Stimulated activated CD8-positive, alpha-beta memory T cell treated with anti-CD3 and anti-CD28 coated beads, Interleukin-2, amount 100 ng/mL, for 48 hours (primary cell): ENCODE measurements at regions not wholly inside any gene's neighbourhood (a gene's known extent, or its start where the extent isn't known, plus 50 kb on each side); places are given as distances from the start of the nearest gene placed in this dataset.
"Not testable (repeated sequence)": the region's sequence is repeated elsewhere in the genome, so short reads cannot be mapped to it uniquely, and the experiment has no call there.

Experiments
- DNase-seq, 2 donors: peaks; one replicate each; pipeline ENCODE4 v3.0.0-alpha.2; 2020; ENCODE audit warnings: low read depth in 2 of 2

DNA sequence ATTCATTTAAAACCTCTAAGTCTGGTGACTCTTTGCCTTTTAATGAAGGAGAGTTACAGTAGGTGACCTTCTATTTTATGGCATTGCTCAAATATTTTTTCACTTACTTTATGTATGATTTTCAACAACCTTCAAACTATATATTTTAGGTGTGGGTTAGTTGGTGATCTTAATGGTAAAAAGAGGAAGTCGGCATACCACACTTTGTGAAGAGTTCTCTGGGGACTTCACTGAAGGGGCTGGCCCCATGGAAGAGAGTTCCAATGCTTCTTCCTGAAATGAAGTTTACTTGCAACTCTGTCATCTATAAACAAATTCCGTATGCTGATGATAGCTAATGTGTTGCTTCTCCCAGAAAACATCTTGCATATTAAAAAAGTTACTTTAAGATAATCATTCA is 647.0 kb upstream of the SGO1 start:
- no peak for DNase-seq

DNA sequence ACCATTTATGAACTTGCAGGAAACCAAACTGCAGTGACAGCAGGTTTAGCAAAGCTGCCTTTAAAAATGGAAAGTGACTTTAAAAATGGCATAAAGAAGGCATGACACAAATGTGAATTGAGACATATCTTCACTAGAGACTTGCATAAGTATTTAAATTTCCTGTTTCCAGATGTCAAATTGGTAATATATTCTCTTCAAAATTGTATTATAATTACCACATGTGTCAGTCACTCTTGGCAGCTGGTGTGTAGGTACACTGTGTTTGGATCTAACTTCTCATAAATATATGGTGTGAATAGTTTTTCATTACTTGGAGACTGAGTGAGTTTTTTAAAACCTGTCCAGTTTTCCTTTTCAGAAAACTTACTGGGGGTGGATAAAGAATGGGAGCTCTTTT is 636.2 kb upstream of the SGO1 start:
- no peak for DNase-seq

DNA sequence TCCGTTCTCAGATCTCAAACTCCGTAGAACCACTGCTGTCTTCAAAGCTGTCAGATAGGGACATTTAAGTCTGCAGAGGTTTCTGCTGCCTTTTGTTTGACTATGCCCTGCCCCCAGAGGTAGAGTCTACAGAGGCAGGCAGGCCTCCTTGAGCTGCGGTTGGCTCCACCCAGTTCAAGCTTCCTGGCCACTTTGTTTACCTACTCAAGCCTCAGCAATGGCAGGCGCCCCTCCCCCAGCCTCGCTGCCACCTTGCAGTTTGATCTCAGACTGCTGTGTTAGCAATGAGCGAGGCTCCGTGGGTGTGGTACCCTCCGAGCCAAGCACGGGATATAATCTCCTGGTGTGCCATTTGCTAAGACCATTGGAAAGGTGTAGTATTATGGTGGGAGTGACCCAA is 634.9 kb upstream of the SGO1 start:
- DNase-seq = not testable (repeated sequence)

DNA sequence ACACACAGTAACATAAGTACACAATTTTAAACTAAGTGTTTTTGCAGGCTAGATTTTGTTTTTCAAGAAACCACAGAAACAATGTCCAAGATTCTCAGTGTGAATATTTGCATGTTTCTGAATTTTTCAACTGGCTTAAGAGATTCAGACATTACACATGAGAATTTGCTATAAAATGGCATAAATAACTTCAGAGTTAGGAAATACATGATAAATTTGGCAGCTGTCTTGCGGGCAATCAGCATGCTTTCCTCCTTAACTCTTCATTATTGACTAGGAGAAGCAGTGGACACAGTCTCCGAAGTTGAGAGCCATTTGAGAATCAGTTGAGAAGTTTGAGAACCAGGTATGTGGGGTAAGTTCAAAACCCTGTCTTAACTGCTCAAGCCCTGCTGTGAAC is 625.6 kb upstream of the SGO1 start:
- no peak for DNase-seq

DNA sequence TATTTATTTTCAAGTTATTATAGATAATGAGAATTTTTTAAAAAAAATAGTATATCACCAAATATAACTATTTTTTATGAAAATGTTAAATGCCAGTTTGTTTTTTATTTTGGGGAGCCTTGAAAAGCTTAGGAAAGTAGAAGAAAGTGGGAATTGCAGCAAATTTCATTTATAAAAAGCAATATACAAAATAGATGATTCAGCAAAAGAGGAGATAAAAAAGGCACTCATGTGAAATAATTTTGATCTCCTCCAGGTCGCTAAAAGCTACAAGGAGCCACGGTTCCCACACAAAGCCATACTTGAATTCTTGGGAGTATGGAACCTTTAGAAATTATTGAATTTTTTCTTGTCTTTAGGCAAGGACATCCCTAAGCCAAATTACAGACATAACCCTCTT is 625.0 kb upstream of the SGO1 start:
- no peak for DNase-seq

DNA sequence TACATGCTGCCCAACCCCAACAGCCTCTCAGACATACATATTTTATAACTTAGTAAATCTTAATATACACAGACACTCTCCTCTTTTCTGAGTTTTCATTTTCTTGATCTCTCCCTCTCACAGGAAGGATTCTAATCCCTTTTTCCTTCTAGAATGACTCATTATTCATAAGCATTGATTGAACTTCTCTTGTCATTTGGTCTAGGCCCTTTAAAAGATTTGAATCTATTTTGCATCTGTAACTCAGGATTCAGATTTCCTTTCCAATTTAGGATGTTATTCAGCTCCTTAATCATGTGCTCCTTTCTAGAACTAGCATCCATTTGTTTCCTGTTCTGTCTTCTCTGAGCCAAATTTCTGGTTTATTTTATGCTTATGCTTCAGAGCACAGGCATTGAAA is 624.5 kb upstream of the SGO1 start:
- DNase-seq = no peak

DNA sequence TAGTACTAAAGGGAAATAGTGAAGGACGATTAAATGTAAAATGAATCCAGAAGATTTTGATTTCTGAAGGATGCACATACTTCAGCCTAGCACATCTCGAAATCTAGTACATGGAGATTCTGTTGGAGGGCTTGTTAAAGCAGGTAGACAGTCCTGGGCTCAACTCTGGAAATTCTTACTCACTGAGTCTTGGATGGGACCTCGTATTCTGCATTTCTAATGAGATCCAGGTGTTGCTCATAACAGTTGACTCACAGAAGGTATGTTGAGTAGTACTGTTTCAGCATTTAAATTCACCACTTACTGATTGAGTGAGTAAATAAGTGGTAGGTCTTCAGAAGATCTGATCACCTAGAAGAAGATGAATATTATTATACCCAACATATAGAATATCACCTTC is 623.4 kb upstream of the SGO1 start:
- no peak for DNase-seq

DNA sequence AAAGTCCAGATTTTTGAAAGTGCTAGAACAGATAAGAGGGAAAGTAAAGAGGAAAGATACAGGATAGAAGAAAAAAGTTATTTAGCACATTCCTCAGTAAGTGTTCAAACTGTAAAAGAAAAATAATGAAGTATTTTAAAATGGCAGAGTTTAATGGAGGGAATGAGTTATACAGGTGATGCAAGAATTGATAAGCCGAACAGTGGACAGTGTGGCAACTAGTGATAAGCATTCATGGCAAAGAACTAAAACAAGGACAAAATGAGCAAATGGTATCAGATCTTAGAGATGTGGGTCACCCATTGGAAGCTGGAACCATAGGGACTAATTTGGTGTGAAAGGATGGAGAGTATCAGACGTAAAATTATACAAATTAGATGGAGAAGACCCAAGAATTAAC is 622.9 kb upstream of the SGO1 start:
- no peak for DNase-seq

DNA sequence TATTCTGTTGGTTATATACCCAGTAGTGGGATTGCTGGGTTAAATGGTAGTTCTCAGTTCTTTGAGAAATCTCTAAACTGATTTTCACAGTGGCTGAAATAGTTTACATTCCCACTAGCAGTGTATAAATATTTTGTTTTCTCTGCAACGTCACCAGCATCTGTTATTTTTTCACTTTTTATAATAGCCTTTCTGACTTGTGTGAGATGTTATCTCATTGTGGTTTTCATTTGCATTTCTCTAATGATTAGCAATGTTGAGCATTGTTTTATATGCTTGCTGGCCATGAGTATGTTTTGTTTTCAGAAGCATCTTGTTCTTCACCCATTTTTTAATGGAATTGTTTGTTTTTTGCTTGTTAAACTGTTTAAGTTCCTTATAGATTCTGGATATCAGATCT is 612.7 kb upstream of the SGO1 start:
- DNase-seq = no peak

DNA sequence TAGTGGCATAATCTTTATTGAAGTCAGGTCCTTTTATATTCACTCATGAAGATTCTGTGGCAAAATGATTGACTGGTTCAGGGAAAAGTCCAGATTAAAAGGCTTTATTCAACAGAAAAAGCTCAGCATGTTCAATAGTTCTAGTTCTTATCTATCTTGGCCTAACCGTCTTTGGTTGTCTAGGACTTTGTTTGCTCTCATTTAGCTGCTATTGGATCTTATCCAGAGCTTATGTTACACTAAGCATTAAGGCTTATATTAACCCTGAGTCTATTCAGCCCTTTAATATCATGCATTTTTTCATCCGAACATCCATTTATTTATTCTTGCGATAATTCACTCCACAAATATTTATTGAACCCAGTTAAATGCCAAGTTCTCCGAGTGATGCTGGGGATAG is 601.0 kb upstream of the SGO1 start:
- no peak for DNase-seq

DNA sequence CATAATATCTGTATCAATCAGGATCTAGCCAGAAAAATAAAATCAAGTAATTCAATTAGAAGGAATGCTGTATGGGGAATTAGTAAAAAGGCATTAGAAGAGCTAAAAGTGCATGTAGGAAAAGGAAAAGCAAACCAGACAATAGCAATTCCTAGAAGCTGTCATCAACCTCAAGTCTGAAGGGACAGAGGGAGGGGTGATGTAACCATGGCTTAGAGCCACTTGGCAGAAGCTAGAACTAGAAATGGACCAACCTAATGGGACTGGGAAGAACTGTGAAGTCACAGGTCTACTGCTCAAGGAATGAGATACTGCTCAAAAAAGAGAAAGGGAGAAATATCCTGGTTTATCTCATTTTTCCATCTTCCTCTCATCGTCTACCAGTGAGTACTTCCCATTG is 590.7 kb upstream of the SGO1 start:
- DNase-seq = no peak

DNA sequence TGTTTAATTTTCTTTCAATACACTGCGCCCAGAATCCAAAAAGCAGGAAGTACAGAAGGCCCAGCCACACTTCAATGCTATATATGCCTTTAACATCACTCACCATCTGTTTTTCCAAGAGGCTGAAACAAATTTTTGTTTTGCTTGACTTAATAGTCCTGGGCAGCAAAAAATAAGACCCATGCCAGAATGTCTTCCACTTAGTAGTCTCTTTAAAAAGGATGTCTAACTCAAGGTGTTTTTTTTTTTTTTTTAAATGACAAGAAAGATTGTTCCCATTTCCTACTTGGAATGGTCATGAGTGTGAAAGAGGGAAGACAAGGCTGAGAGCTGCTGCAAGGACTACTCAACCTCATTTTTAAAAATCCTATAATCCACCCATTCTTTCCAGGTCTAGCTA is 590.3 kb upstream of the SGO1 start:
- DNase-seq = no peak

DNA sequence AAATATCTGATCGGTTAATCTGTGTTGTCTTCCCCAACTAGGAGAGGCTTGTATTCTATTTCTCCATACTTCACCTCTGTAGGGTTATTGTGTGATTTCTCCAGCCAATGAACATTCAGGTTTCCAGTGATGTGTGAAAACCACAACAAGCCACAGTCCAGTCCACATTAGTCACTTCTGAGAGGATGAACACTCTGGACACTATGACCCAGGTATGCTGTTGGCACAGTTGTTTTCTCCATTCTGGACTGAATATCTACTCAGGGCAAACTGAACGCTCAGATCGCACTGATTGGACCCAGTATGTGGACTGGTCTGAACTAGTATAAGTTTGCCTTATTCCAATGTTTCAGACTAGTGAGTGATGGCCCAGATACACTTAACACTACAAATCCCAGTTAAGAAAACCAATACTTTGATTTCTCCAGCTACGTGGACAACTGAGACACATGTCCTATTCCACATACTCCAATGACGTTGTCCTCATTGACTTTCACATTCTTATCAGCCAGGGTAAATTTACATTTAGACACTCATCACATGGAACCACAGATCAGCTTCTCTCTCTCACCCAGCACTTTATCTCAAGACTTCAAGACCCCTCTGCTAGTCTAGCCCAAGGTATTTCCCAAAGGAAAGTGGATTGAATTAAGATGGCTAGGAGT is 587.4 kb upstream of the SGO1 start:
- no peak for DNase-seq

DNA sequence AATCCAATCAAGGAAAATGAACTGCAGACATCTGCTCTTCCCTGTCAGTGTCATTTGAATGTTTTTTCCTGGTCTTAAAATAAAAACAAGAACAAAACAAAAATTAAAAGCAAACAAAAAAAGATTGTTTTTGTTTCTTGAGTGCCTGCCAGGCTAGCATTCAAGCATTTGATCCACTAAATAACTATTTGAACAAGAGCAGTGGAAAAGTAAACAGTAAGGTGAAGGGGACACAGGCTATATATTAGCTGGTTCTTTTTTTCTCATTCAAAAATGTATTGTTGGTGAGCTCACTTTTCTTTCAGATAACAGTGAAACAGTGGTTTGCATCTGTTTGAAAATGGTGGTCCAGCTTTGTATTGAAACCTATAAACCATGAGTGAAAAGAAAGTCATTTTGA is 586.9 kb upstream of the SGO1 start:
- no peak for DNase-seq

DNA sequence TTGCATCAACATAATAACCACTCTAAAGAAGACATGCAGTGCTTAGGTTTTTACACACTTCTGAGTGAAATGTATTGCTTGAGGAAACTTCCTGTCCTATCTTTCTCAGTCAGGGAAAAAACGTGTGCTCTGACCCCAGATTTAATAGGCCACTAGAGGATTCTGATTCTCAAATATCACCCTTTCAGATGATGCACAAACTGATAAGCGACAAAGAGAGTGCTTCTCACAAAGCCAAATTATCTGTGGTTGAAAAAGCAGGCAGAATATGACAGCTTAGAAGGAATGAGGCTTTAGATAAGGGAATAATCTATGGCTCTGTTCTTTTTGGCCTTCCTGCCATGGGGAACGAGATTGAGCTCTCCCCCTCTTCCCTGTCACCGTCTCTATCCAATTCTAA is 583.4 kb upstream of the SGO1 start:
- DNase-seq = no peak

DNA sequence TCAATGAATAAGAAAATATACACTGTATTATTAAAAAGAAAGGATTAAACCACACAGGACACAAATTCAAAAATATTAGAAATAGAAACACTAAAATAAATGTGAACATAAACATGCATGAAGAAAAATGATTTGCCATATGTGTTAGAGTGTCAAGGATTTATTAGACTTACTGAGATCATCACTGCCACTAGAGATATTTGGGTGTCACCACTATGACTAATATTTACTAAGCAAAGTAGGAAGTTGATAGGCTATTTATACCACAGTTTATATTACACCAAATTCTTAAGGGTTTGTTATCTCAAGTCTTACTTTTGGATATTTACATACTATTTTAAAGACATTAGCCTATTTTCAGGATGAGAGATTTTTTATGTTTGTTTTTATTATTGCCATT is 575.0 kb upstream of the SGO1 start:
- DNase-seq = no peak

DNA sequence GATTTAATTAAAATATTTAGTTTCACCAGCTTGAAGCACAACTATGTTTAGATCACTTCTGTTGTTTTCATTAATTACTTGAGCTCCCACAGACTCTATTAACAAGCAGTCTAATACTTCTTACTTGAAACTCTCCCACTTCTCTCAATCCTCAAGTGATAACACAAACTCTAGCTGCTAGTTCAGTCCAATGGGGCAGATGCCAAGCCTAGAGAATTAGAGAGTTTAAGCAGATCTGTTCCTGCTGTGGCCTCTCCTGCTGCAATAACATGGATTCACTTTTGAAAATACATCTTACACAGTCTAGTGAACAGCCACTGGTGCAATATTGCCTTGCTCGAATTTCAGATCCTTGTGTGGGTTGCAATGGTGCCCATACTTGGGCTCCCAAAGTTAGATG is 566.4 kb upstream of the SGO1 start:
- DNase-seq = no peak

DNA sequence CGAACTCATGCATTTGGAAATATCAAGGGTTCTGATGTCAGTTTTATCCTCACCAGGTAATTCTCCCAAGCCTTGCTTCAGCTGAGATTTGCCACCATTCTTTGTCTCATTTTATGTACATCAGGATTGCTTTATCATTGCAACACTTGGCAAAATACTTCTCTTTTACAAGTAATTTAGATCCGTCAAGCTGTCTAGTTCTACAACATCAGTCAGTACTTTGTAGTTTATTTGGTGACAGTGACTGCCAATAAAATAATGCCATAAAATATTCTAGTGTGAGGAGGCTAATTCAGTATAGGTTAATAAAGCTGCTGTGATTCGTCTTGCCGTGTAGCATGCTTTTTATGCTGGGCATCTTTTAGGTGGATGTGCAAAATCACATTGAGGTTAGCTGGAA is 565.3 kb upstream of the SGO1 start:
- DNase-seq = no peak

DNA sequence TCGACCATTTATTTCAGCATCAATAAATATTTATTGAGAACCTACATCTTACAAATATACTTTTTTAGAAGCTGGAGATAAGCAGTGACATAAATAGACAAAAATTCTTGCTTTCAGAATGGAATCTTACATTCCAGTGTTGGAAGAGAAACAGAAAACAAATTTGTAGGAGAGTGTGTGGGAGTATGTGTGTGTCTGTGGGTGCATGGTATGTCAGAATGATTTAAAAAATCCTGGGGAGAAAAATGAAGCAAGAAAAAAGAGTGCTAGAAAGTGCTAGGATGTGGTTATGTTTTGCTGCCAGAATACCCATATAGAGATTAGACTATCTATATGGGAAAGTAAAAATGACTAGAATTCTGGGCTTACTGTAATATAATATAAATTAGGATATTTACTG is 561.7 kb upstream of the SGO1 start:
- no peak for DNase-seq

DNA sequence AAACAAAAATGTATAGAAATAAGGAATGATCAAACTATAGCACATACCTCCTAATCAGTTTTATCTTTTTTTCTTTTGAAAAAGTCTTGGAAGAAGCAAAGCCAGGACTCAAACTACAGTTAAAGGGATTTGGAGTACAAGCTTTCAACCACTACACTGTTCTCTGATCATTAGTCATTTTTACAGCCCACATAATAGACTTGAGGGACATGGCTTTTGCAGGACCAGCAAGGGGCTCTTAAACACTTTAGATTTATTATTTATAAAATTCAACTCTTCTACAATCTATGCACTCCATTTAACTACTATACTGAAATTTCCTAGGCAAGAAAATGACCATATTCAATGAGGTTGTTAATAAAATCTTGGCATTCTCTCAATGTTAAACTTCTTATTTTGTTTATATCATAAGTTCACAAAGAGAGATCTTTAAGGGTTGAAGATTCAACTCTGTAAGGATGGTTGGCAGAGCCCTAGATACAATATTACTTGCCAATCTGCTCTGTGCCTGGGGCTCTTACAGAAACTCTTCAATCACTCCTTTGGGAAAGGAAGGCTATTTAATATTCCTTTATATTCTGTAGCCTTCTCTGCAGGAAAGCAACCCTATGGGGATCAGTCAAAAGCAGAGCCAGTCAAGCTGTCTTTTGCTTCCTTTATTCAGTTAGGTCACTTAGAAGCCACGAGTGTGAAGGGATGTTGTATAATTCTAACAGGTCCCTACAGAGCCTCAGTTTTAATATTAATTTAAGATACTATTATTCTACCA is 557.7 kb upstream of the SGO1 start:
- DNase-seq = no peak

DNA sequence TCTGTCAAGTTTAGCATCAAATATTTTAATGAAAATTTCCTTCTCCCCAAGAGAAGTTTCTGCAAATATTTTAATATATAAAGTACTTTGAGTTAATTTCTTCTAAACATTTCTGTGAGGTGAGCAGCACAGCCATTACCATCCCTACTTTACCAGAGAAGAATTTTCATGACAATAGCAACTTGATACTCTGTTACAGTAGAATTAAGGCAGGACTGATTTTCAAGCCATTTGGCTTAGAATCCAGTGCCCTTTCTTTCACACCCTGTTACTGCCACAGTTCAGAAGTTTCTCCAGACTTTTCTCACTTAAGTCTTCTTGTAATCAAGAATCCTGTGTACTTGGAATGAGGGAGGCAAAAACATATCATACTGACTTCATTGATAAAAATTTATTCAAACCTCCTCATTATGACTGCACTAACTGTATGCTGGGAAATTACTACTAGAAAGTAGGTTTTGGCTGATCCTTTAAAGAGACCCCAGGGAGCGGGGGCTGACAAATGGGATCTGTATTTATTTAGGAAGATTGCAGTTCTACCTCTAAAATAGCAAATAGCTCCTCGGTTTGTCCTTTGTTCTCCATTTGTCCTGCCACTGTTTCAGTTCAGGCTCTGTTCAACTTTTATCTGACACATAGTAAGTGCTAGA is 557.0 kb upstream of the SGO1 start:
- no peak for DNase-seq

DNA sequence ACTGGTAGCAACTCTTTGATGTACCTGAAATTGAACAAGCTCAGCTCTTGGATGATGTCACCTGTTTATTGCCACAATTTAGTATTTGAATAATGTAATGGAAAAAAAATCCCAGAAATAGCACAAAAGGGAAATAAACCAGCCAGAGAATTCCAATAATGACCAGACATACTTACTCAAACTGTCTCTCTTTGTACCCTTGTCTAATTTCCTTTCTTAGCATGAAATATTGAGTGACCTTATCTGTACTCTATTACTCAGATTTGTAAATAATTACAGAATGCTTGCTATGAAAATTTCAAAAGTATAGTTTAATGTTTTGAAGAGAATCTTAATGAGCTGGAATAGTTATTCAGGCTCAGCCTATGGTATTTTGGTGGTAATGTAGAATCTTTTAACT is 555.4 kb upstream of the SGO1 start:
- DNase-seq = no peak

DNA sequence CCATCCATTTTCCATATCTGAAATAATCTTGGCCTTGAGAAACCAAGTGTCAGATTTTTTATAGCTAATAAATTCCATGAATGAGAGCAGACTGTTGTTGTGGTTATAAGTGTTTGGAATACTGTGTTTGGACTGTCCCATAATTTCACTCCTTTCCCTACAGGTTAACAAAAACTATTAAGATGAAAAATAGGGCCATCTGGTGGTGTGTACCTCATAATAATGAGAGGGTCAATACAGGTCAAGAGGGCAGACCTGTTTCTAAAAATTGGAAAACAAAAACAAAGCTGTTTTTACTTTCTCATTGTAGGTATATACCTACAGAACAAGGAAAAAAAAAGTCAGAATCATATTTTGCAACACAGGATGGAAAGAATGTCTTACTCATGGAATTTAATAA is 553.8 kb upstream of the SGO1 start:
- no peak for DNase-seq
